ENCODE measurements at regions not wholly inside any gene's neighbourhood (a gene's known extent, or its start where the extent isn't known, plus 50 kb on each side); places are given as distances from the start of the nearest gene placed in this dataset.

GRCh38 chr5:118435131-118435530, 553.2 kb downstream of the DTWD2 start:
- TF ChIP-seq CTCF (IDR thresholded peaks at IDR 0.05) (no peak), POLR2AphosphoS5 (IDR thresholded peaks at IDR 0.05) (no peak)
